HG03354 (cell line): ENCODE measurements at regions not wholly inside any gene's neighbourhood (a gene's known extent, or its start where the extent isn't known, plus 50 kb on each side); places are given as distances from the start of the nearest gene placed in this dataset.
A peak's percentile ranks its signal among the peaks of the same experiment; 100 is the strongest.
"Not testable (repeated sequence)": the region's sequence is repeated elsewhere in the genome, so short reads cannot be mapped to it uniquely, and the experiment has no call there.

Source experiments
- ATAC-seq: cut with Tn5 transposase; IDR thresholded peaks from one replicate; pipeline ENCODE4 v1.9.1; 2021; ENCODE audit warnings: mild to moderate bottlenecking; ENCODE audit not compliant: unreplicated experiment, poor library complexity, severe bottlenecking

GRCh38 chr2:150090031-150090430 is 397.4 kb downstream of the RND3 start:
- ATAC-seq = no peak

- ATAC-seq = no peak
Observed at GRCh38 chr2:150088538-150088937, 398.9 kb downstream of the RND3 start.

GRCh38 chr2:150085478-150085877 is 402.0 kb downstream of the RND3 start:
- ATAC-seq = no peak

- no peak for ATAC-seq
Observed at GRCh38 chr2:150081775-150082481, 405.5 kb downstream of the RND3 start.

- ATAC-seq = no peak
Observed at GRCh38 chr2:150076281-150076680, 411.2 kb downstream of the RND3 start.

GRCh38 chr2:150075831-150076230 is 411.6 kb downstream of the RND3 start:
- ATAC-seq = no peak

- no peak for ATAC-seq
Observed at GRCh38 chr2:150066490-150066889, 421.0 kb downstream of the RND3 start.

- ATAC-seq = no peak
Observed at GRCh38 chr2:150063931-150064548, 423.4 kb downstream of the RND3 start.

GRCh38 chr2:150063432-150063889 is 424.0 kb downstream of the RND3 start:
- ATAC-seq = no peak

- ATAC-seq = no peak
Observed at GRCh38 chr2:150062416-150062815, 425.1 kb downstream of the RND3 start.

- no peak for ATAC-seq
Observed at GRCh38 chr2:150060341-150060740, 427.1 kb downstream of the RND3 start.

GRCh38 chr2:150059676-150060075 is 427.8 kb downstream of the RND3 start:
- not testable (repeated sequence) for ATAC-seq

GRCh38 chr2:150052457-150052856 is 435.0 kb downstream of the RND3 start:
- no peak for ATAC-seq

- peak; percentile 54 for ATAC-seq
Observed at GRCh38 chr2:150051004-150051403, 436.5 kb downstream of the RND3 start.

GRCh38 chr2:150050036-150050435 is 437.4 kb downstream of the RND3 start:
- ATAC-seq = no peak

- no peak for ATAC-seq
Observed at GRCh38 chr2:150047620-150048222, 439.7 kb downstream of the RND3 start.

- no peak for ATAC-seq
Observed at GRCh38 chr2:150046810-150047209, 440.7 kb downstream of the RND3 start.

- ATAC-seq = no peak
Observed at GRCh38 chr2:150046211-150046610, 441.3 kb downstream of the RND3 start.

GRCh38 chr2:150045601-150046000 is 441.9 kb downstream of the RND3 start:
- ATAC-seq = no peak

GRCh38 chr2:150043172-150043500 is 444.3 kb downstream of the RND3 start:
- ATAC-seq = no peak

- ATAC-seq = no peak
Observed at GRCh38 chr2:150042500-150043171, 444.8 kb downstream of the RND3 start.
